RWPE1 (cell line): ENCODE measurements at regions not wholly inside any gene's neighbourhood (a gene's known extent, or its start where the extent isn't known, plus 50 kb on each side); places are given as distances from the start of the nearest gene placed in this dataset.
A peak's percentile ranks its signal among the peaks of the same experiment; 100 is the strongest.

Source experiments
- CTCF ChIA-PET: fragments of 350-600 bp; sonication (Branson Sonifier 250); formaldehyde crosslinking; extraction: SDS; loops from one replicate; lab custom pipeline; 2021; lab: Yijun Ruan, JAX
- POLR2A ChIA-PET: fragments of 400-600 bp; formaldehyde crosslinking; extraction: SDS; loops from one replicate; lab custom pipeline; 2020; ENCODE audit warnings: antibody characterized with exemption; ENCODE audit not compliant: low non-redundant PET; lab: Yijun Ruan, JAX
- DNase-seq: peaks from one replicate; pipeline ENCODE4 v3.0.0; 2012; ENCODE audit warnings: low spot score
- H3K27ac ChIP-seq: fragments of 450-650 bp; 2 replicates; pipeline ENCODE4 v1.5.1; 2017
- TF ChIP-seq, protein P1 (sequence below): fragments of 450-650 bp; conservative IDR thresholded peaks from 2 replicates; pipeline ENCODE4 v1.5.1; 2017; ENCODE audit warnings: low read depth, mild to moderate bottlenecking

DNA sequence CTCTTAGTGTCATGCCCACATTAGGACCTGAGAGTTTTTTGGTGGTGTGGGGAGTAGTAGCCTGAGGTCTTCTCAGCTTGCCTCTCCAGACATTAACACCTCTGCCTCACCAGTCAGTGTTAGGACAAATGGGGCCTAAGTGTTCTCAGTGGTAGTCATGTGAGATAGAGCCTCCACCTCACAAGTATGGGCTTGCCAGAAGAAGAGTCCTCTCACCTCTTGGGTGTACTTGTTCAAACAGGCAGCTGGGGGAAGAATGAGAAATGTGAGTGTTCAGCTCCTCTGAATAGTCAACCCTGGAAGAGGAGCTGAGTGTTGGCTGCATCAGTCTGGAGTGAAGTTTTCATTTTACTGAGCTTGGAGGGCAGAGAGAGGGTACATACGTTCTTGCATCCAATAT, 464.6 kb downstream of the POM121L12 start:
- TF ChIP-seq, protein P1, sequence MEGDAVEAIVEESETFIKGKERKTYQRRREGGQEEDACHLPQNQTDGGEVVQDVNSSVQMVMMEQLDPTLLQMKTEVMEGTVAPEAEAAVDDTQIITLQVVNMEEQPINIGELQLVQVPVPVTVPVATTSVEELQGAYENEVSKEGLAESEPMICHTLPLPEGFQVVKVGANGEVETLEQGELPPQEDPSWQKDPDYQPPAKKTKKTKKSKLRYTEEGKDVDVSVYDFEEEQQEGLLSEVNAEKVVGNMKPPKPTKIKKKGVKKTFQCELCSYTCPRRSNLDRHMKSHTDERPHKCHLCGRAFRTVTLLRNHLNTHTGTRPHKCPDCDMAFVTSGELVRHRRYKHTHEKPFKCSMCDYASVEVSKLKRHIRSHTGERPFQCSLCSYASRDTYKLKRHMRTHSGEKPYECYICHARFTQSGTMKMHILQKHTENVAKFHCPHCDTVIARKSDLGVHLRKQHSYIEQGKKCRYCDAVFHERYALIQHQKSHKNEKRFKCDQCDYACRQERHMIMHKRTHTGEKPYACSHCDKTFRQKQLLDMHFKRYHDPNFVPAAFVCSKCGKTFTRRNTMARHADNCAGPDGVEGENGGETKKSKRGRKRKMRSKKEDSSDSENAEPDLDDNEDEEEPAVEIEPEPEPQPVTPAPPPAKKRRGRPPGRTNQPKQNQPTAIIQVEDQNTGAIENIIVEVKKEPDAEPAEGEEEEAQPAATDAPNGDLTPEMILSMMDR, result no peak
- POLR2A ChIA-PET, result no interaction called here
- peak; percentile 49 for DNase-seq
- CTCF ChIA-PET, result no interaction called here
- H3K27ac ChIP-seq, result no peak overlapping the region

DNA sequence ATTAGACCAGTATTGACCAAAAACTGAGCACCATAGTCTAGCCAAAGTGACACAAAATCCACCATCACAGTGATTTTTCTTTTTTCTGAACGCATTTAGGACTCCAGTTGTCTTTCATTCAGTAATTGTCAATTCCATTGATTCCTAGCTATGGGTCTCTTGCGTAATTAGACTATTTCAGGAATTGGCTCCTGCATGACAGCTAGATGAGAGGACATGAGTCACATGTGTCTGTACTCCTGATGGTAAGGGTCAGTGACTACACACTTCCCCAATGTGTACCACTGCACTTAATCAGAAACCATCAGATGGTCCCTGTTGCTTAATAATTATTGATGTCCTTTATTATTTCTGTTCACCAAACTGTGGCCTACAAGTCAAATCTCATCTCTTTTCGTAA, 469.5 kb downstream of the POM121L12 start:
- ChIA-PET CTCF (no interaction called here), POLR2A (no interaction called here)
- H3K27ac ChIP-seq, result no peak overlapping the region
- peak; percentile 5 for DNase-seq
- TF ChIP-seq, protein P1, result no peak

DNA sequence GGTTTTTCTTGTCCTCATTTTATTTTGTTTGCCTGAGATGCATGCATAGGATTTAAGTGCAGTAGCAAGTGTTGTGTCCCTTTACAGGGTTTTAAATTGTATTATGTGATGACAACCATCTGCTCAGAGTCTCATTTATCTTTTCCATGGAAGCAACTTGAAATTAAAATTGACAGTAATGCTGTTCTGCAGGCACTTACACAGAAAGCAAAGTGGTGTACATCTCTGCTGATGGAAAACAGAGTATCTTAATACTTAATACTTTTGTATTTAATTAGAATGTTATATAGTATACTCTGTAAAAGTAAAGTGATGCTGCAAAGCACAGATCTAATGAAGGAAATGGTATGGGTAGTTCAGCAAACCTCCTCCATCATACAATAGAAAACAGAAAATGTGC, 482.9 kb downstream of the POM121L12 start:
- no peak overlapping the region for H3K27ac ChIP-seq
- TF ChIP-seq, protein P1, result no peak
- ChIA-PET POLR2A (no interaction called here), CTCF (no interaction called here)
- DNase-seq, result no peak

DNA sequence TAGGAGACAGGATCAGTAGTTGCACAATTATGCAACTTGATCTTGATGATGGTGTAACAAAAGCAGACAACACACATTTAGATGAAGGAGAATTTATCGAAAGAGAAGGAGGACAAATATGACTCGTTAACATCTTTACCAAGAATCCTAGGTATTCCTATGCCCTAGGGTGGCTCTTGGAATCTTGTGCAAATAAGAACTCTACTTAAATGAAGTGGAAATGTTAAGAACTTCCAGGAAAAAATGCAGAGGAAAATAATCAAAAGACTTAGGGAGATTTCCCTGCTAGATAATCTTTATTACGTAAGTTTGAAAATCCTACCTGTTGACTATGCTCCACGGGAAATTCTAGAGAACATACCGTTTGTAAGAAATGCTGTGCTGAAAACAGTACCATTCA, 485.4 kb downstream of the POM121L12 start:
- CTCF ChIA-PET, result no interaction called here
- TF ChIP-seq, protein P1, result no peak
- POLR2A ChIA-PET, result no interaction called here
- no peak for DNase-seq
- no peak overlapping the region for H3K27ac ChIP-seq

DNA sequence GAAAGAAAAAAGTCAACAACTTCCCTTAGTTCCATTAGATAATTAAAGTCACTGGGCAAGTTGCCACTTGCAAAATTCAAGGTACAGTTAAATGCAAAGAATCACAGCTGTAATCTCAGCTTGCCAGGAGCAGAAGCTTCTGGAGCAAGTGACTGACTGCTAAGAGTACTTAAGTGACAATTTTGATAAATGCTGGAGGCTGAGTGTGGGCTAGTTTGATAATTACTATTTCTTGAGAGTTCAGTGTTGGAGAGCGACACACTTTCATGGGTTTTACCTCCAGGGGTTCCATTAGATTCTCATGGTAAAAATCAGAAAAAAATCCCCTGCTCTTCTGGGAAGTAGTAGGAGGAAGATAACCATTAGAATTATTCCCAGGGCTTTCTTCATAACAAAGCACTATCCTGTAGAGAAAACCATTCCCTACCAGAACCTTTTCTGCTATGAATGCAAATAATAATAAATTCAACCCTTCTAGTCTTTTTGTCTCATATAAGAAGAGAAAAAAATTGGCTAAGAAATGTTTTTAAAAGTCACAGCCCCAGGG, 486.3 kb downstream of the POM121L12 start:
- no peak overlapping the region for H3K27ac ChIP-seq
- POLR2A ChIA-PET, result no interaction called here
- CTCF ChIA-PET, result no interaction called here

DNA sequence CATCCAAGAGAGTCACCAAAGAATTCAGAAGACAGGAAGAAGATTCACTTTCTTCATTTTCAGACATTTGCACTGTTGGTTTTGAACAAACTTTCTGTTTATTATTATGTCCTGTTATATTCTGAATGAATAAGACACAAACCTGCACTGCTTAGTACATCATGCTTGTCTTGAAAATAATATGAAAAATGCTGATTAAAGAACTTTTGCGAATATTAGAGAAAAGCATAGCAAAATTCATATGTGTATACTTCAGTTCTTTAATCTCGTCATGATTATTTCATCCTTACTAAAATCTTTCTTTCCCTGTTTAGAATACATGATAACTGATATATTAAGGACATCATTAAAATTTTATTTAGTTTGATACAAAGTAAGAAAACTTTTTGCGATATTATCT, 504.1 kb downstream of the POM121L12 start:
- POLR2A ChIA-PET, result no interaction called here
- DNase-seq, result no peak
- TF ChIP-seq, protein P1, result no peak
- CTCF ChIA-PET, result no interaction called here
- H3K27ac ChIP-seq, result no peak overlapping the region

More for the DNA sequence above, 486.3 kb downstream of the POM121L12 start:
- DNase-seq, result no peak
- TF ChIP-seq, protein P1, result no peak

DNA sequence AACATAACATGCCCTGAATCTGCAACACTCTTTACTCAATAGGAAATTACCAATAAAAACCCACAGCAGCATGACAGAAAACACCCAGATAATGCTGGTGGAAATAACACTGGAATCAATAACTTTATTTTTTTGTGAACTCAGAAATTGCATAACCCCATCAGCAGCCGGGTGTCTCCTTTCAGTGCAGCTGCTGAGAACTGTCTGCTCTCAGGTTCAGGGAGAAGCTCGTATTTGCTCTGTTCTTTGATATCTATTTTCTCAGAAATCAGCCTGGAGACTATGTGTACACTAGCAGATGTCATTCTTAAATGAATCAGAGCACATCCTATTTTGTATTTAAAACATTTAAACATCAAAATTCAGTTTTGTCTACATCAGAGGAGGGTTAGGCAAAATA, 506.0 kb downstream of the POM121L12 start:
- CTCF ChIA-PET, result no interaction called here
- TF ChIP-seq, protein P1, result no peak
- POLR2A ChIA-PET, result no interaction called here
- no peak for DNase-seq
- no peak overlapping the region for H3K27ac ChIP-seq
